Skeletal muscle satellite cell (primary cell): ENCODE measurements at regions not wholly inside any gene's neighbourhood (a gene's known extent, or its start where the extent isn't known, plus 50 kb on each side); places are given as distances from the start of the nearest gene placed in this dataset.

ENCODE experiments used
- H3K27me3 ChIP-seq: 2 replicates; pipeline ENCODE4 v1.7.0; 2013; ENCODE audit warnings: low read length; ENCODE audit not compliant: control insufficient read depth, insufficient read depth
- H3K36me3 ChIP-seq: 2 replicates; pipeline ENCODE4 v1.7.0; 2013; ENCODE audit warnings: mild to moderate bottlenecking, control low read depth, low read length; ENCODE audit not compliant: insufficient read depth
- H3K4me1 ChIP-seq: 2 replicates; pipeline ENCODE4 v1.7.0; 2013; ENCODE audit warnings: low read length; ENCODE audit not compliant: control insufficient read depth, insufficient read depth
- H3K4me2 ChIP-seq: 2 replicates; pipeline ENCODE4 v1.7.0; 2013; ENCODE audit warnings: mild to moderate bottlenecking, low read length
- H3K4me3 ChIP-seq: 2 replicates; pipeline ENCODE4 v1.7.0; 2013; ENCODE audit warnings: low read length
- H3K9ac ChIP-seq: 2 replicates; pipeline ENCODE4 v1.7.0; 2013; ENCODE audit warnings: mild to moderate bottlenecking, low read depth, low read length, moderate library complexity
- H3K9me3 ChIP-seq: replicated peaks from 2 replicates; pipeline ENCODE4 v1.7.0; 2013; ENCODE audit warnings: mild to moderate bottlenecking, control low read depth, low read length

- H3K27me3 ChIP-seq, result no peaks in the 10 kb centered on the region
- H3K4me1 ChIP-seq, result no peaks in the 10 kb centered on the region
- H3K9me3 ChIP-seq, result no peaks in the 10 kb centered on the region
- no peak overlapping the region for H3K9ac ChIP-seq
- H3K36me3 ChIP-seq, result no peaks in the 10 kb centered on the region
- no peak overlapping the region for H3K4me3 ChIP-seq
- H3K4me2 ChIP-seq, result no peak overlapping the region
These were observed 134.1 kb upstream of the ZNF462 start for GRCh38 chr9:106728860-106729259.

DNA sequence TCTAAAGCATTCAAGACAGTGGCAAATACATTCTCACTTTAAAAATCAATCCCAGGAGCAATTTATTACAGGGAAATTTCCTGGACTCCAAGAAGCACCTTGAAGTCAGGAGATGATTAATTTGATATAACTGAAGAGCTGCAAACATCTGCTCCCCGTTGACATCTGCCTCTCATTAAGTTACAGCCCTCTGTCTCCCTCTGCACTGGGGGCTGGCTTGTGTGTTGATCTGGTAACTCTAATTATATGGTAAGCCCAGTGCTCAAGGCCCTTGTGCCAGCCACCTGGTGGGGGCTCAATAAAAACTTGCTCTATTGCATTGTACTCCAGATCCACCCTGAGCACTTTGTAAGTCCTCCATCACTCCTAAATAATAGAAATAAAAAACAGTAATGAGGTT is 131.1 kb upstream of the ZNF462 start:
- Histone ChIP-seq H3K27me3 (no peaks in the 10 kb centered on the region), H3K9ac (no peak overlapping the region), H3K36me3 (no peaks in the 10 kb centered on the region), H3K9me3 (no peaks in the 10 kb centered on the region), H3K4me2 (no peak overlapping the region), H3K4me1 (no peaks in the 10 kb centered on the region), H3K4me3 (no peak overlapping the region)

DNA sequence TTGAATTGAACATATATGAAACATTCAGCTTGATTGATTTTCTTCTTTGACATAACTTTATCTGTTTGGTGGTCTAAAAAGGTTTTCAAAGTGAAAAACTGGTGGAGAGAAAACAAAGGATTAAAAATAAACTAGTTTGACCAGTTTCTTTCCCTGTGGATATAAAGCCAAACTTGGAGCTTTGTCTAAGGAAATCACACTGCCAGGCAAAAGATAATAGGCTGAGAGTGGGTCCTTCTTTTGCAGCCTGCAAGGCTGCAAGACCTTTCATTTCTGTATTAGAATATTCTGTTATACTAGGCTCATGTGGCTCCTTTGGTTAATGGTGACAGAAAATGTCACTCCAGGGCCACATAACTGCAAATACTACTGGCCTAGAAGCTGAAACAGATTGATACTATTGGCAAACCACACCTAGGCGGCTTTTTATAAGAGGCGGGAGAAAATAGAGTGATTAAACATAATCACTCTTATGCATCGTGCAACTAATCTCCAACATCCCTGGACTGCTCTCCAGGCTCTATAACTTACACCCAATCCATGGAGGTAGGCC is 129.1 kb upstream of the ZNF462 start:
- H3K27me3 ChIP-seq, result no peaks in the 10 kb centered on the region
- no peaks in the 10 kb centered on the region for H3K4me1 ChIP-seq
- no peak overlapping the region for H3K9ac ChIP-seq
- H3K4me3 ChIP-seq, result no peak overlapping the region
- no peaks in the 10 kb centered on the region for H3K36me3 ChIP-seq
- H3K9me3 ChIP-seq, result no peaks in the 10 kb centered on the region
- H3K4me2 ChIP-seq, result no peak overlapping the region

- Histone ChIP-seq H3K9ac (no peak overlapping the region), H3K4me1 (no peaks in the 10 kb centered on the region), H3K4me2 (no peak overlapping the region), H3K36me3 (no peaks in the 10 kb centered on the region), H3K4me3 (no peak overlapping the region), H3K9me3 (no peaks in the 10 kb centered on the region), H3K27me3 (no peaks in the 10 kb centered on the region)
These were observed 125.5 kb upstream of the ZNF462 start for GRCh38 chr9:106737516-106737915.

DNA sequence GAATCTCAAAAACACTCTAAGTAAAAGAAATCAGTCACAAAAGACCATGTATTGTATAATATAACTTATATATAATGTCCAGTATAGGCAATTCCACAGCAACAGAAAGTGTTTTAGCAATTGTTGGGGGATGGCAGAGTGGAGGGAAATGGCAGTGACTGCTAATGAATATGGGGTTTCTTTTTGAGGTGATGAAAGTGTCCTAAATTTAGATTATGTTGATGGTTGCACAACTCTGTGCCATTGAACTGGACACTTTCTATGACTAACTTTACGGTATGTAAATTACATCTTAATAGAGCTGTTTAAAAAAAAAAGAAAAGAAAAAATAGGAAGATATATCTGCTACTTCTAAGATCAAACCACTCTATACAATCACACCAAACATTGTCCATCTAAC is 124.9 kb upstream of the ZNF462 start:
- H3K9me3 ChIP-seq, result no peaks in the 10 kb centered on the region
- no peak overlapping the region for H3K4me2 ChIP-seq
- no peaks in the 10 kb centered on the region for H3K4me1 ChIP-seq
- H3K27me3 ChIP-seq, result no peaks in the 10 kb centered on the region
- no peak overlapping the region for H3K4me3 ChIP-seq
- H3K9ac ChIP-seq, result no peak overlapping the region
- H3K36me3 ChIP-seq, result no peaks in the 10 kb centered on the region

GRCh38 chr9:106745457-106745856 is 117.5 kb upstream of the ZNF462 start:
- no peaks in the 10 kb centered on the region for H3K4me1 ChIP-seq
- no peak overlapping the region for H3K4me3 ChIP-seq
- no peak overlapping the region for H3K9ac ChIP-seq
- H3K4me2 ChIP-seq, result no peak overlapping the region
- H3K36me3 ChIP-seq, result no peaks in the 10 kb centered on the region
- no peaks in the 10 kb centered on the region for H3K9me3 ChIP-seq
- no peaks in the 10 kb centered on the region for H3K27me3 ChIP-seq

- H3K9ac ChIP-seq, result no peak overlapping the region
- H3K4me2 ChIP-seq, result no peak overlapping the region
- H3K9me3 ChIP-seq, result no peaks in the 10 kb centered on the region
- no peak overlapping the region for H3K4me3 ChIP-seq
- H3K36me3 ChIP-seq, result no peaks in the 10 kb centered on the region
- H3K27me3 ChIP-seq, result no peaks in the 10 kb centered on the region
- H3K4me1 ChIP-seq, result no peaks in the 10 kb centered on the region
These were observed 117.1 kb upstream of the ZNF462 start for GRCh38 chr9:106745876-106746275.

GRCh38 chr9:106751681-106752080 is 111.3 kb upstream of the ZNF462 start:
- no peak overlapping the region for H3K9ac ChIP-seq
- no peaks in the 10 kb centered on the region for H3K27me3 ChIP-seq
- H3K4me2 ChIP-seq, result no peak overlapping the region
- H3K9me3 ChIP-seq, result no peaks in the 10 kb centered on the region
- no peaks in the 10 kb centered on the region for H3K36me3 ChIP-seq
- H3K4me3 ChIP-seq, result no peak overlapping the region
- H3K4me1 ChIP-seq, result no peaks in the 10 kb centered on the region

DNA sequence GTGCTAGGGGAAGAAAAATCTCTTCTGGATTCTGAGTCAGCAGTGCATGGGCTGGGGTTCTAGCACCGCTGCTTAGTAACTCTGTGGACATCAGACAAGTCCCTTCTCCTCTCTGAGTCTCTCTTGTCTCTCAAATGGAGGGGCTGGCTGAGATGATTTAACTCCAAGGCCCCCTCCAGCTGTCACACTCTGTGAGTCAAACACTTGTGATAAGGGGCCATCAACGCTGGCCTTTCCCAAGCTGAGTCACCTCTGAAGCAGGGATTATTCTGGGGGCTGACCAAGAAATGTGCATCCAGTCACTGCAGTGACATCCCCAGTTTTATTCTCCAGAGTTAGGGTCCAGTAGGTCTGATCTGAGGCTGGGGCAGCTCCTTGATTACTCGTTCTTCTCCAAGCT is 110.4 kb upstream of the ZNF462 start:
- Histone ChIP-seq H3K36me3 (no peaks in the 10 kb centered on the region), H3K27me3 (no peaks in the 10 kb centered on the region), H3K4me3 (no peak overlapping the region), H3K4me2 (no peak overlapping the region), H3K9ac (no peak overlapping the region), H3K4me1 (no peaks in the 10 kb centered on the region), H3K9me3 (no peaks in the 10 kb centered on the region)

DNA sequence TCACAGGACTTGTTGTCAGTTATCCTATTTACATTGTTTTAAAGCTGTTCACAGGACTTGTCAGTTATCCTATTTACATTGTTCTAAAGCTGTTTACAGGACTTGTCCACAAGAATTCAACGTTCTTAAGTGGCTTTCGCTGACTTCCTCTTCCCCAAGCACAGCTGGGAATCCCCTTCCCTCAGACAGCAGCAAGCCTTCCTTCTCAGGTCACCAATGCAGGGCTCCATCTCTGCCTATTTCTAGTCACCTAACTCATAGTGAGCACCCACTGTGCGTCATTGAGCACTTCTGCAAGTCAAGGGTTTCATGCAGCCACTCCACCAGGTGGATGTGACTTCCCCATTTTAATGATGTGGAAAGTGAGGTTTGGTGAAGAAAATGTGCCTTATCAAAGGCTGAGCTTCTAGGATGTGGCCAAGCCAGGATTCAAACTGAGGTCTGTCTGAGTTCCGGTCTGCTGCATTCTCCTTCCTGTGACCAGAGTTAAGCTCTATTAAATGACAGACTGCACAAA is 109.8 kb upstream of the ZNF462 start:
- no peak overlapping the region for H3K9ac ChIP-seq
- no peak overlapping the region for H3K4me2 ChIP-seq
- H3K27me3 ChIP-seq, result no peaks in the 10 kb centered on the region
- no peak overlapping the region for H3K4me3 ChIP-seq
- no peaks in the 10 kb centered on the region for H3K4me1 ChIP-seq
- no peaks in the 10 kb centered on the region for H3K36me3 ChIP-seq
- H3K9me3 ChIP-seq, result no peaks in the 10 kb centered on the region

DNA sequence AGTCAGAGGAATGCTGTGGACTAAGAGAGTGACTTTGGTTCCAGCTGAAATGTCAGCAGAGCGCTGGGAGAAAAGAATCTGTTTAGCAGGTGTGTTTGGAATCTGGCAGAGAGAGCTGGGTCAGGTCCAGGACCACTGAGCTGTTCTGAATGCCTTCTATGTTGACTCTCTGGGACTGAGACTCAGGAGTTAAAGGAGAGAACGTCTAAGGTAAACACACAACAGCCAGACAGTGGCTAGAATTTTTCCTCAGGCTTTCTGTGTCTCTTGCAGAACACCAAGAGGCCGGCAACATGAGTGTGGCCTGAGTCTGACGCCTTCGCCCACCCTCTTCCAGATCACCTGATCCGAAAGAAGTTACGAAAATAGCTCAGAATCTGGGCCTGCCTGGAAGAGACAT is 107.2 kb upstream of the ZNF462 start:
- H3K4me3 ChIP-seq, result no peak overlapping the region
- H3K36me3 ChIP-seq, result no peaks in the 10 kb centered on the region
- H3K9ac ChIP-seq, result no peak overlapping the region
- H3K9me3 ChIP-seq, result no peaks in the 10 kb centered on the region
- H3K4me1 ChIP-seq, result peaks cover 5% of the 10 kb centered on the region
- H3K4me2 ChIP-seq, result no peak overlapping the region
- no peaks in the 10 kb centered on the region for H3K27me3 ChIP-seq

DNA sequence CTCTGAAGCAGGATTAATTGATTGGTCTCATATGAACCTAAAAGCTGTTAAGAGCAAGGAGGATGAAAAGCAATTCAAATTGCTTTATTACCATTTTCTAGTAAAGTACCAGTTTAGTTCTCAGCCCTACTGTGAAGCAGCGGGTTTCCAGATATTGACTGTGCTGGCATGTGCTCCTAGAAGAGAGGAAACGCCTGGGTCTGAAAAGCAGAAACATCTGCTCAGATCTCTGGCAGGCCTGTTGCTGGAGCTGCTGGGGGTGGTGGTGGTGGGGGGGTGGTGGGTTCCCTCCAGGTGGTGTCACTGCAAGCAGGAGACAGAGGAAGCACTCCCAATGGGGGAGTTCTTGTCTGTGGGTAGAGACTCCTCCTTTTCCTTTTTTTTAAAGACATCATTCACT is 105.5 kb upstream of the ZNF462 start:
- no peaks in the 10 kb centered on the region for H3K27me3 ChIP-seq
- H3K4me3 ChIP-seq, result no peak overlapping the region
- H3K4me1 ChIP-seq, result peaks cover 5% of the 10 kb centered on the region
- no peak overlapping the region for H3K4me2 ChIP-seq
- H3K9me3 ChIP-seq, result no peaks in the 10 kb centered on the region
- no peaks in the 10 kb centered on the region for H3K36me3 ChIP-seq
- H3K9ac ChIP-seq, result no peak overlapping the region
